ENCODE measurements at regions not wholly inside any gene's neighbourhood (a gene's known extent, or its start where the extent isn't known, plus 50 kb on each side); places are given as distances from the start of the nearest gene placed in this dataset.
"Not testable (repeated sequence)": the region's sequence is repeated elsewhere in the genome, so short reads cannot be mapped to it uniquely, and the experiment has no call there.

GRCh38 chr5:120329095-120329494 is 135.0 kb upstream of the PRR16 start:
- Histone ChIP-seq H3K4me1 (ENCODE audit: control insufficient read depth, insufficient read depth, low read length) (no peaks in the 10 kb centered on the region), H3K4me3 (ENCODE audit: low read length) (no peak overlapping the region), H3K9me3 (replicated peaks; ENCODE audit: control insufficient read depth, low read depth, low read length) (no peaks in the 10 kb centered on the region), H3K27ac (ENCODE audit: low read length) (no peak overlapping the region), H3K36me3 (ENCODE audit: control insufficient read depth, insufficient read depth, low read length) (no peaks in the 10 kb centered on the region), H3K27me3 (ENCODE audit: control insufficient read depth, insufficient read depth, low read length) (no peaks in the 10 kb centered on the region)
- WGBS (ENCODE audit: insufficient coverage): no CpG with 5 or more reads among the region's 2 CpGs
- DNase-seq: no peak

GRCh38 chr5:120330558-120330957 is 133.5 kb upstream of the PRR16 start:
- no CpG with 5 or more reads among the region's 1 CpG for WGBS (ENCODE audit: insufficient coverage)
- H3K4me1 ChIP-seq (ENCODE audit: control insufficient read depth, insufficient read depth, low read length): no peaks in the 10 kb centered on the region
- H3K36me3 ChIP-seq (ENCODE audit: control insufficient read depth, insufficient read depth, low read length): no peaks in the 10 kb centered on the region
- no peak overlapping the region for H3K27ac ChIP-seq (ENCODE audit: low read length)
- H3K4me3 ChIP-seq (ENCODE audit: low read length): no peak overlapping the region
- no peak for DNase-seq
- H3K27me3 ChIP-seq (ENCODE audit: control insufficient read depth, insufficient read depth, low read length): no peaks in the 10 kb centered on the region
- H3K9me3 ChIP-seq (replicated peaks; ENCODE audit: control insufficient read depth, low read depth, low read length): no peaks in the 10 kb centered on the region

- Histone ChIP-seq H3K27ac (ENCODE audit: low read length) (no peak overlapping the region), H3K36me3 (ENCODE audit: control insufficient read depth, insufficient read depth, low read length) (no peaks in the 10 kb centered on the region), H3K4me3 (ENCODE audit: low read length) (no peak overlapping the region), H3K4me1 (ENCODE audit: control insufficient read depth, insufficient read depth, low read length) (no peaks in the 10 kb centered on the region), H3K9me3 (replicated peaks; ENCODE audit: control insufficient read depth, low read depth, low read length) (no peaks in the 10 kb centered on the region), H3K27me3 (ENCODE audit: control insufficient read depth, insufficient read depth, low read length) (no peaks in the 10 kb centered on the region)
- DNase-seq: no peak
- no CpG with 5 or more reads among the region's 4 CpGs for WGBS (ENCODE audit: insufficient coverage)
These were observed 119.9 kb upstream of the PRR16 start for GRCh38 chr5:120344181-120344580.

- H3K4me3 ChIP-seq (ENCODE audit: low read length): no peak overlapping the region
- DNase-seq: no peak
- WGBS (ENCODE audit: insufficient coverage): 100% methylated on average over 3 of the region's 4 CpGs
These were observed 118.2 kb upstream of the PRR16 start for GRCh38 chr5:120345947-120346346.

GRCh38 chr5:120351071-120351470 is 113.0 kb upstream of the PRR16 start:
- not testable (repeated sequence) for H3K9me3 ChIP-seq (replicated peaks; ENCODE audit: control insufficient read depth, low read depth, low read length); H3K4me1 ChIP-seq (ENCODE audit: control insufficient read depth, insufficient read depth, low read length); H3K4me3 ChIP-seq (ENCODE audit: low read length); H3K36me3 ChIP-seq (ENCODE audit: control insufficient read depth, insufficient read depth, low read length); H3K27ac ChIP-seq (ENCODE audit: low read length); H3K27me3 ChIP-seq (ENCODE audit: control insufficient read depth, insufficient read depth, low read length); DNase-seq
- 93% methylated on average over 4 of the region's 5 CpGs for WGBS (ENCODE audit: insufficient coverage)

More at GRCh38 chr5:120345947-120346346, 118.2 kb upstream of the PRR16 start:
- H3K4me1 ChIP-seq (ENCODE audit: control insufficient read depth, insufficient read depth, low read length): no peaks in the 10 kb centered on the region
- H3K9me3 ChIP-seq (replicated peaks; ENCODE audit: control insufficient read depth, low read depth, low read length): no peaks in the 10 kb centered on the region
- H3K27ac ChIP-seq (ENCODE audit: low read length): no peak overlapping the region
- no peaks in the 10 kb centered on the region for H3K36me3 ChIP-seq (ENCODE audit: control insufficient read depth, insufficient read depth, low read length)
- no peaks in the 10 kb centered on the region for H3K27me3 ChIP-seq (ENCODE audit: control insufficient read depth, insufficient read depth, low read length)

- no peaks in the 10 kb centered on the region for H3K36me3 ChIP-seq (ENCODE audit: control insufficient read depth, insufficient read depth, low read length)
- H3K9me3 ChIP-seq (replicated peaks; ENCODE audit: control insufficient read depth, low read depth, low read length): no peaks in the 10 kb centered on the region
- no peaks in the 10 kb centered on the region for H3K4me1 ChIP-seq (ENCODE audit: control insufficient read depth, insufficient read depth, low read length)
- H3K4me3 ChIP-seq (ENCODE audit: low read length): no peak overlapping the region
- no peaks in the 10 kb centered on the region for H3K27me3 ChIP-seq (ENCODE audit: control insufficient read depth, insufficient read depth, low read length)
- no CpG with 5 or more reads among the region's 2 CpGs for WGBS (ENCODE audit: insufficient coverage)
- H3K27ac ChIP-seq (ENCODE audit: low read length): no peak overlapping the region
- DNase-seq: no peak
These were observed 110.0 kb upstream of the PRR16 start for GRCh38 chr5:120354126-120354525.

GRCh38 chr5:120358949-120359348 is 105.2 kb upstream of the PRR16 start:
- Histone ChIP-seq H3K27ac (ENCODE audit: low read length) (no peak overlapping the region), H3K4me3 (ENCODE audit: low read length) (no peak overlapping the region), H3K27me3 (ENCODE audit: control insufficient read depth, insufficient read depth, low read length) (no peaks in the 10 kb centered on the region), H3K36me3 (ENCODE audit: control insufficient read depth, insufficient read depth, low read length) (no peaks in the 10 kb centered on the region), H3K4me1 (ENCODE audit: control insufficient read depth, insufficient read depth, low read length) (no peaks in the 10 kb centered on the region), H3K9me3 (replicated peaks; ENCODE audit: control insufficient read depth, low read depth, low read length) (no peaks in the 10 kb centered on the region)
- WGBS (ENCODE audit: insufficient coverage): no CpG with 5 or more reads among the region's 3 CpGs
- DNase-seq: no peak

GRCh38 chr5:120361941-120362340 is 102.2 kb upstream of the PRR16 start:
- Histone ChIP-seq H3K36me3 (ENCODE audit: control insufficient read depth, insufficient read depth, low read length) (no peaks in the 10 kb centered on the region), H3K27ac (ENCODE audit: low read length) (no peak overlapping the region), H3K27me3 (ENCODE audit: control insufficient read depth, insufficient read depth, low read length) (no peaks in the 10 kb centered on the region), H3K9me3 (replicated peaks; ENCODE audit: control insufficient read depth, low read depth, low read length) (no peaks in the 10 kb centered on the region), H3K4me1 (ENCODE audit: control insufficient read depth, insufficient read depth, low read length) (no peaks in the 10 kb centered on the region), H3K4me3 (ENCODE audit: low read length) (no peak overlapping the region)
- WGBS (ENCODE audit: insufficient coverage): no CpG with 5 or more reads among the region's 3 CpGs
- DNase-seq: no peak

GRCh38 chr5:120362426-120362825 is 101.7 kb upstream of the PRR16 start:
- H3K36me3 ChIP-seq (ENCODE audit: control insufficient read depth, insufficient read depth, low read length): no peaks in the 10 kb centered on the region
- 82% methylated on average over 2 of the region's 5 CpGs for WGBS (ENCODE audit: insufficient coverage)
- no peaks in the 10 kb centered on the region for H3K4me1 ChIP-seq (ENCODE audit: control insufficient read depth, insufficient read depth, low read length)
- no peak for DNase-seq
- no peak overlapping the region for H3K4me3 ChIP-seq (ENCODE audit: low read length)
- H3K27me3 ChIP-seq (ENCODE audit: control insufficient read depth, insufficient read depth, low read length): no peaks in the 10 kb centered on the region
- H3K27ac ChIP-seq (ENCODE audit: low read length): no peak overlapping the region
- H3K9me3 ChIP-seq (replicated peaks; ENCODE audit: control insufficient read depth, low read depth, low read length): no peaks in the 10 kb centered on the region

GRCh38 chr5:120365656-120366446 is 98.2 kb upstream of the PRR16 start:
- DNase-seq: no peak
- no peaks in the 10 kb centered on the region for H3K27me3 ChIP-seq (ENCODE audit: control insufficient read depth, insufficient read depth, low read length)
- H3K9me3 ChIP-seq (replicated peaks; ENCODE audit: control insufficient read depth, low read depth, low read length): peaks cover 2% of the 10 kb centered on the region
- H3K4me1 ChIP-seq (ENCODE audit: control insufficient read depth, insufficient read depth, low read length): no peaks in the 10 kb centered on the region
- H3K36me3 ChIP-seq (ENCODE audit: control insufficient read depth, insufficient read depth, low read length): no peaks in the 10 kb centered on the region
- no peak overlapping the region for H3K27ac ChIP-seq (ENCODE audit: low read length)
- 77% methylated on average over 4 of the region's 7 CpGs for WGBS (ENCODE audit: insufficient coverage)
- no peak overlapping the region for H3K4me3 ChIP-seq (ENCODE audit: low read length)

All from muscle of leg (tissue), 3 donors.